OCI-LY7 (cell line): ENCODE measurements at regions not wholly inside any gene's neighbourhood (a gene's known extent, or its start where the extent isn't known, plus 50 kb on each side); places are given as distances from the start of the nearest gene placed in this dataset.

Experiments
- CTCF ChIP-seq: fragments of 200-600 bp; sonication (generic); conservative IDR thresholded peaks from 2 replicates; pipeline ENCODE4 v1.5.1; 2014; ENCODE audit warnings: mild to moderate bottlenecking, antibody characterized with exemption, low read length, moderate library complexity, mixed read lengths
- EZH2phosphoT487 ChIP-seq: fragments of 200-600 bp; sonication (generic); IDR thresholded peaks from 2 replicates; pipeline ENCODE4 v1.6.1; 2018; ENCODE audit warnings: low read depth, borderline replicate concordance, mild to moderate bottlenecking, mixed run types, antibody characterized with exemption, low read length, moderate library complexity, mixed read lengths

DNA sequence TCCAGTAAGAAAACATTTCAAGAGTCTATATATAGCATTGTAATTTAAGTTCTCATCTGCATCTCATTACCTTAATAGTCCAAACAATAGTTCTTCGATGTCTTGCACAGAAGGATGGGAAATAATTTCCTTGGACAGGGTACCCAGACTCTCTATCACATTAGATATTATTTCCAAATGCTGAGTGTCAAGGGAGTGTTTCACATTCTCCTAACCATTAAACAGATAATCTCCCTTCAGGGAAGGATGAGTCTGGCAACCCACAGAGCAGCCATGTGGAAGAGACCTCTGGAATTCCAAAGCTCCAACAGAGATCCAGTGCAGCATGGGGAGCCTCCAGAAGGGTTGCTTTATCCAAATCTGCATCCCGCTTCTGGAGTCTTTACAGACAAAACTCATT lies 89.6 kb downstream of the FZD1 start:
- TF ChIP-seq CTCF (no peak), EZH2phosphoT487 (no peak)
